OCI-LY3 (cell line): ENCODE measurements at regions not wholly inside any gene's neighbourhood (a gene's known extent, or its start where the extent isn't known, plus 50 kb on each side); places are given as distances from the start of the nearest gene placed in this dataset.
"Not testable (repeated sequence)": the region's sequence is repeated elsewhere in the genome, so short reads cannot be mapped to it uniquely, and the experiment has no call there.

Experiments
- H2AFZ ChIP-seq: fragments of 200-600, 300-600 bp; shearing (Covaris generic); 2 replicates; pipeline ENCODE4 v1.6.0; 2014; ENCODE audit warnings: antibody characterized with exemption, low read depth, low read length
- H3K27ac ChIP-seq: fragments of 200-600, 300-600 bp; sonication (generic); 2 replicates; pipeline ENCODE4 v1.5.1; 2014; ENCODE audit warnings: mild to moderate bottlenecking, low read length, moderate library complexity, mixed read lengths
- H3K27me3 ChIP-seq: fragments of 200-600, 300-600 bp; sonication (generic); 2 replicates; pipeline ENCODE4 v1.6.1; 2014; ENCODE audit warnings: low read depth, low read length, mixed read lengths
- H3K36me3 ChIP-seq: fragments of 200-600, 300-600 bp; sonication (generic); replicated peaks from 2 replicates; pipeline ENCODE3; 2014; ENCODE audit warnings: low read depth, low read length, mixed read lengths
- H3K4me1 ChIP-seq: fragments of 300-600, 200-600 bp; sonication (generic); 2 replicates; pipeline ENCODE4 v1.6.1; 2014; ENCODE audit warnings: low read length, mixed read lengths
- H3K4me2 ChIP-seq: fragments of 200-600, 300-600 bp; sonication (generic); 2 replicates; pipeline ENCODE4 v1.6.1; 2014; ENCODE audit warnings: low read length, mixed read lengths
- H3K4me3 ChIP-seq: fragments of 300-600, 200-600 bp; sonication (generic); 2 replicates; pipeline ENCODE4 v1.5.1; 2014; ENCODE audit warnings: antibody characterized with exemption, mild to moderate bottlenecking, low read length, moderate library complexity
- H3K79me2 ChIP-seq: fragments of 300-600, 200-600 bp; shearing (Covaris generic); 2 replicates; pipeline ENCODE4 v1.6.1; 2014; ENCODE audit warnings: mild to moderate bottlenecking, low read length, mixed read lengths
- H3K9ac ChIP-seq: fragments of 300-600, 200-600 bp; shearing (Covaris generic); 2 replicates; pipeline ENCODE4 v1.6.0; 2014; ENCODE audit warnings: mild to moderate bottlenecking, low read length, moderate library complexity
- H3K9me3 ChIP-seq: fragments of 200-600, 300-600 bp; shearing (Covaris generic); 2 replicates; pipeline ENCODE4 v1.6.1; 2014; ENCODE audit warnings: low read length, mixed read lengths; ENCODE audit not compliant: insufficient read depth
- H4K20me1 ChIP-seq: fragments of 200-600, 300-600 bp; sonication (generic); 2 replicates; pipeline ENCODE4 v1.6.1; 2016; ENCODE audit warnings: low read length, mixed read lengths; ENCODE audit not compliant: insufficient read depth
- EZH2phosphoT487 ChIP-seq: fragments of 200-600 bp; shearing (Covaris generic); IDR thresholded peaks from 2 replicates; pipeline ENCODE4 v1.6.1; 2018; ENCODE audit warnings: antibody characterized with exemption, mixed run types, low read depth
- TF ChIP-seq, protein P1 (sequence below): fragments of 200-600, 300-600 bp; sonication (generic); IDR thresholded peaks from 2 replicates; pipeline ENCODE4 v1.5.1; 2014; ENCODE audit warnings: antibody characterized with exemption, low read length, low read depth

DNA sequence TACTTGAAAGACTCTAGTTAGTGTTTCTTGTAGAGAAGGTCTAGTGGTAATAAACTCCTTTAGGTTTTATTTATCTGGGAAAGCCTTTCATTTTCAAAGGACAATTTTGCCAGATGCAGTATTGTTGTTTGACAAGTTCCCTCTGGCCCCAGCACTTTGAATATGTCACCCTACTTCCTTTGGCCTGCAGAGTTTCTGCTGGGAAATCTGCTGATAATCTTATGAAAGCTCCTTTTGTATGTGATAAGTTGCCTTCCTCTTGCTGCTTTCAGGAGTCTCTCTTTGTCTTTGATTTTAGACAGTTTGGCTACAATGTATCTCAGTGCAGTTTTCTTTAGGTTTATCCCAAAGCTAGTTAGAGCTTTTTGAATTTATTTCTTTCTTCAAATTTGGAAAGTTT lies 106.2 kb upstream of the L3MBTL4 start:
- Histone ChIP-seq H3K36me3 (no peaks in the 10 kb centered on the region), H2AFZ (no peak overlapping the region), H3K9me3 (no peaks in the 10 kb centered on the region), H3K27me3 (no peaks in the 10 kb centered on the region), H4K20me1 (no peaks in the 10 kb centered on the region), H3K9ac (no peak overlapping the region), H3K4me2 (no peak overlapping the region), H3K79me2 (no peaks in the 10 kb centered on the region), H3K4me3 (no peak overlapping the region), H3K27ac (no peak overlapping the region), H3K4me1 (no peaks in the 10 kb centered on the region)
- no peak for TF ChIP-seq EZH2phosphoT487
- TF ChIP-seq, protein P1, sequence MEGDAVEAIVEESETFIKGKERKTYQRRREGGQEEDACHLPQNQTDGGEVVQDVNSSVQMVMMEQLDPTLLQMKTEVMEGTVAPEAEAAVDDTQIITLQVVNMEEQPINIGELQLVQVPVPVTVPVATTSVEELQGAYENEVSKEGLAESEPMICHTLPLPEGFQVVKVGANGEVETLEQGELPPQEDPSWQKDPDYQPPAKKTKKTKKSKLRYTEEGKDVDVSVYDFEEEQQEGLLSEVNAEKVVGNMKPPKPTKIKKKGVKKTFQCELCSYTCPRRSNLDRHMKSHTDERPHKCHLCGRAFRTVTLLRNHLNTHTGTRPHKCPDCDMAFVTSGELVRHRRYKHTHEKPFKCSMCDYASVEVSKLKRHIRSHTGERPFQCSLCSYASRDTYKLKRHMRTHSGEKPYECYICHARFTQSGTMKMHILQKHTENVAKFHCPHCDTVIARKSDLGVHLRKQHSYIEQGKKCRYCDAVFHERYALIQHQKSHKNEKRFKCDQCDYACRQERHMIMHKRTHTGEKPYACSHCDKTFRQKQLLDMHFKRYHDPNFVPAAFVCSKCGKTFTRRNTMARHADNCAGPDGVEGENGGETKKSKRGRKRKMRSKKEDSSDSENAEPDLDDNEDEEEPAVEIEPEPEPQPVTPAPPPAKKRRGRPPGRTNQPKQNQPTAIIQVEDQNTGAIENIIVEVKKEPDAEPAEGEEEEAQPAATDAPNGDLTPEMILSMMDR = no peak

DNA sequence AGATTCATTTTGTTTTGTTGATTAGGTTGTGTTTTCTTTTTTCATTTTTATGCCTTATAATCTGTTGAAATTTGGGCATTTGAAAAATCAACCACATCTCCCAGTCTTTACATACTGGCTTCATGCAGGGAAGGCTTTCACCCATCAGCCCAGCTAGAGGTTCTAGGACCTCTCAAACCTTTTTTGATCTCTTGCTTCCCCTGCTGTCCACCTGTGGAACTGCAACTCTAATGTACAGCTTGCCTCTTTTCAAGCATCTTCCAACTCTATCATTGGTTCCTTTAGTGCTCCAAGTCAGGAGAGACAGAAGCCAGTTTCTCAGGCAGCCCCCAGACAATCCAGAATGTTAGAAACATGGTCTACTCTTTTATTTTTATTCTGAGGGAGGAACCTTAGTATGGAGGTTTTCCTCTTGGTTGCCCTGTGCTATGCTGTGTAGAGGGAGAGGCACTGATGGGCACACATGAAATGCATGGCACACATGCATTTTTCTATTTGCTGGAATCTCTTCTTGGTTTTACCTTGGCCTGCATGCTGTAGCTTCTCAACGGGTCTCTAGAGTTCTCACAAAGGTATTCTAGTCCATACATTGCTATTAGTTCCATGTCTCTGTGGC lies 107.2 kb upstream of the L3MBTL4 start:
- Histone ChIP-seq H3K36me3 (no peaks in the 10 kb centered on the region), H3K27me3 (no peaks in the 10 kb centered on the region), H3K4me3 (no peak overlapping the region)

DNA sequence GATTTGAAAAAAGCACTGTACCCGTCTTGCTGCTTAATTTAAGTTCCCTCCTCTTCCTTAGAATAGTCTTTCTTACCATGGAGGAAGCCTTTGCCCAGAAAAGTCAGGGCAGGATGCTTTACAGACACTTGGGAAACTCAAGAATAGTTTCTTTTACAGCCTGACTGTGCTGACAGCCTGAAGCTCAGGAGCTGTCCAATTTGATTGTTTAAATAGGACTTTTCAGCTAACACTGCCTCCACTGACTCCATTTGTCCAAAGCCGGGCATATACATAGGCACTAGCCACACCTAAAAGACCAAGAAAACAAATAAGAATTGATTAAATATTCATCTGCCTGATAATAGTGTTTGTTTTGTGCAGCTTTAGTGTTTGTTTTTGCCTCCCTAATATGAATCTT lies 110.9 kb upstream of the L3MBTL4 start:
- Histone ChIP-seq H3K27ac (no peak overlapping the region), H3K9ac (no peak overlapping the region), H3K27me3 (no peaks in the 10 kb centered on the region), H3K4me2 (no peak overlapping the region), H3K4me3 (no peak overlapping the region), H3K79me2 (no peaks in the 10 kb centered on the region), H3K9me3 (no peaks in the 10 kb centered on the region), H4K20me1 (no peaks in the 10 kb centered on the region), H3K36me3 (no peaks in the 10 kb centered on the region), H2AFZ (no peak overlapping the region), H3K4me1 (no peaks in the 10 kb centered on the region)
- TF ChIP-seq, protein P1 = no peak

More for the DNA sequence above, 107.2 kb upstream of the L3MBTL4 start:
- no peaks in the 10 kb centered on the region for H3K4me1 ChIP-seq
- no peak overlapping the region for H3K9ac ChIP-seq
- no peak overlapping the region for H3K4me2 ChIP-seq
- no peak overlapping the region for H3K27ac ChIP-seq
- H2AFZ ChIP-seq = no peak overlapping the region
- TF ChIP-seq, protein P1 = peak; percentile 77
- no peak for TF ChIP-seq EZH2phosphoT487
- no peaks in the 10 kb centered on the region for H3K79me2 ChIP-seq
- no peaks in the 10 kb centered on the region for H4K20me1 ChIP-seq
- H3K9me3 ChIP-seq = no peaks in the 10 kb centered on the region

DNA sequence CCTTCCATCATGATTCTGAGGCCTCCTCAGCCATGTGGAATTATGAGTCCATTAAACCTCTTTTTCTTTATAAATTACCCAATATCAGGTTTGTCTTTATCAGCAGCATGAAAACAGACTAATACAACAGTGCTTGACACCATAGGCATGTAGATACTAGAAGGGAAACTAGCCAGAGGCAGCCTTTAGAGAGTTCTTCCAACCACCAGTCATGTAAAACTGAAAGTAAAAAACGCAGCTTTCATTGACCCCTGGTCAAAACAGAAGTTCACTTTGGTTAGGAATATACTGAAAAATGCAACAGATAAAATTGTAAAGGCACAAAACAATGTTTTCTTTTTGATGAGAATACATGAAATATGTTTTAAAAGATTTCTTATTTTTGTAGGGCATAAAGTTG lies 122.8 kb upstream of the L3MBTL4 start:
- Histone ChIP-seq H3K9ac (no peak overlapping the region), H3K27ac (no peak overlapping the region), H3K27me3 (no peaks in the 10 kb centered on the region), H3K36me3 (no peaks in the 10 kb centered on the region), H3K4me3 (no peak overlapping the region), H3K4me1 (no peaks in the 10 kb centered on the region), H2AFZ (no peak overlapping the region), H4K20me1 (no peaks in the 10 kb centered on the region), H3K9me3 (no peaks in the 10 kb centered on the region), H3K79me2 (no peaks in the 10 kb centered on the region), H3K4me2 (no peak overlapping the region)
- no peak for TF ChIP-seq EZH2phosphoT487
- TF ChIP-seq, protein P1 = no peak

DNA sequence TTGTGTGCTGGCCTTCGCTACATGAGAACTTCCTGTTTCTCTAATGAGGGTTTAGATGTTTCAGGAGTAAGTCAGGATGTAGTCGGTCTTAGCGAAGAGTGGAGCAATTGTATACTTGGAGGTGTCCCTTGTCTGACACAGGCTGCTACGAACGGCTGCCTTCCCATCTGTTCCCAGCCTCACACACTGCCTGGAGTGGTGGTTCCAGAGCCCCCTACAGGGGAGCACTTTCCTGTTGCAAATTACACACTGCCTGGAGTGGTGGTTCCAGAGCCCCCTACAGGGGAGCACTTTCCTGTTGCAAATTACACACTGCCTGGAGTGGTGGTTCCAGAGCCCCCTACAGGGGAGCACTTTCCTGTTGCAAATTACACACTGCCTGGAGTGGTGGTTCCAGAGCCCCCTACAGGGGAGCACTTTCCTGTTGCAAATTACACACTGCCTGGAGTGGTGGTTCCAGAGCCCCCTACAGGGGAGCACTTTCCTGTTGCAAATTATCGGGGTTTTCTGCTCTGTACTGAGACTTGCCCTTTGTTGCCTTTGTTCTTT lies 126.5 kb upstream of the L3MBTL4 start:
- H3K27me3 ChIP-seq, H3K4me1 ChIP-seq, H4K20me1 ChIP-seq, H3K9ac ChIP-seq, H3K4me3 ChIP-seq, H3K4me2 ChIP-seq, H3K79me2 ChIP-seq, H2AFZ ChIP-seq, H3K27ac ChIP-seq, H3K36me3 ChIP-seq, H3K9me3 ChIP-seq: not testable (repeated sequence)
